HepG2 (cell line): ENCODE measurements at regions not wholly inside any gene's neighbourhood (a gene's known extent, or its start where the extent isn't known, plus 50 kb on each side); places are given as distances from the start of the nearest gene placed in this dataset.

Experiments
- ATAC-seq: fragments of 200-7000 bp; cut with Tn5 transposase; 3 replicates; pipeline ENCODE4 v1.9.1; 2020; ENCODE audit warnings: mild to moderate bottlenecking, moderate library complexity
- BruUV-seq: library from RNA; stranded (reverse); fragments of 400-500 nt; replicated peaks from 2 replicates; lab custom pipeline; 2021; lab: Mats Ljungman, UMichigan
- CTCF ChIA-PET: fragments of 300-600 bp; formaldehyde crosslinking; extraction: SDS; loops from one replicate; lab custom pipeline; 2021; ENCODE audit warnings: low total read pairs, inconsistent platforms, low intra/inter-chr PET ratio; lab: Yijun Ruan, JAX
- POLR2A ChIA-PET: fragments of 350-600 bp; sonication (Branson Sonifier 250); formaldehyde crosslinking; loops from one replicate; lab custom pipeline; 2020; ENCODE audit warnings: antibody characterized with exemption, inconsistent platforms; lab: Yijun Ruan, JAX
- DNase-seq: peaks from one replicate; pipeline ENCODE4 v3.0.0-alpha.2; 2015; ENCODE audit warnings: low spot score
- FAIRE-seq: peaks from 3 replicates; lab custom pipeline; 2011; peaks lifted over from hg19 to GRCh38; lab: Jason Lieb, UNC
- H2AFZ ChIP-seq: one replicate; pipeline ENCODE4 v1.6.1; 2011; ENCODE audit warnings: low read length, inconsistent platforms
- H3K27ac ChIP-seq: fragments of 300-600 bp; 3 replicates; pipeline ENCODE4 v1.8.0; 2011; ENCODE audit warnings: mixed run types, mild to moderate bottlenecking, mixed read lengths, low read length, inconsistent platforms; ENCODE audit not compliant: insufficient read depth; ENCODE audit errors: extremely low read length
- H3K27me3 ChIP-seq, 2 experiments: fragments of 200-600 bp in 1 of 2; 2 replicates in 1 of 2; 3 replicates in 1 of 2; pipeline versions ENCODE4 v1.6.0 to v1.8.0; 2011; ENCODE audit warnings: low read length in 2 of 2, mild to moderate bottlenecking in 2 of 2, moderate library complexity in 2 of 2, inconsistent platforms in 1 of 2; ENCODE audit not compliant: insufficient read depth in 2 of 2, control insufficient read depth in 1 of 2
- H3K36me3 ChIP-seq, 2 experiments: fragments of 200-600 bp in 1 of 2; replicated peaks in 1 of 2; 2 replicates in 1 of 2; 3 replicates in 1 of 2; pipeline versions ENCODE4 v1.5.1 to v1.8.0; 2011; ENCODE audit warnings: low read length in 2 of 2, inconsistent platforms in 1 of 2; ENCODE audit not compliant: insufficient read depth in 2 of 2, control insufficient read depth in 1 of 2
- H3K4me1 ChIP-seq: 2 replicates; pipeline ENCODE4 v1.5.1; 2012; ENCODE audit warnings: low read length, inconsistent platforms; ENCODE audit not compliant: insufficient read depth
- H3K4me2 ChIP-seq: 2 replicates; pipeline ENCODE4 v1.6.0; 2011; ENCODE audit warnings: low read depth, low read length, inconsistent platforms
- H3K4me3 ChIP-seq, 3 experiments: fragments of 200-600 bp in 1 of 3; sonication (generic), shearing (Covaris generic) in 1 of 3; replicated peaks in 1 of 3; 2 replicates each; pipeline ENCODE4 v1.5.1; 2011 to 2016; ENCODE audit warnings: low read length in 3 of 3, inconsistent platforms in 2 of 3, low read depth in 2 of 3, mild to moderate bottlenecking in 2 of 3, control low read depth in 1 of 3, mixed read lengths in 1 of 3; ENCODE audit not compliant: insufficient read depth in 1 of 3
- H3K79me2 ChIP-seq: one replicate; pipeline ENCODE4 v1.6.1; 2011; ENCODE audit warnings: low read length, inconsistent platforms; ENCODE audit not compliant: insufficient read depth
- H3K9ac ChIP-seq: 2 replicates; pipeline ENCODE4 v1.6.0; 2011; ENCODE audit warnings: mild to moderate bottlenecking, low read depth, low read length, inconsistent platforms; ENCODE audit not compliant: insufficient read depth
- H3K9me3 ChIP-seq: 2 replicates; pipeline ENCODE4 v1.5.1; 2012; ENCODE audit warnings: mild to moderate bottlenecking, low read length
- H4K20me1 ChIP-seq: 2 replicates; pipeline ENCODE4 v1.6.0; 2011; ENCODE audit warnings: inconsistent platforms, mild to moderate bottlenecking, low read length, moderate library complexity; ENCODE audit not compliant: insufficient read depth
- CAMTA2 ChIP-seq: sonication (generic); formaldehyde crosslinking; IDR thresholded peaks from 2 replicates; pipeline ENCODE4 v1.4.0; 2020; ENCODE audit warnings: mild to moderate bottlenecking, missing genetic modification reagents, borderline replicate concordance
- EHMT2 ChIP-seq: fragments of 200-600 bp; sonication (generic); IDR thresholded peaks from 2 replicates; pipeline ENCODE4 v1.7.0; 2017; ENCODE audit warnings: antibody characterized with exemption, low read depth, low read length, borderline replicate concordance
- IRF9 ChIP-seq: sonication (generic); formaldehyde crosslinking; IDR thresholded peaks from 2 replicates; pipeline ENCODE4 v1.8.0; 2022; ENCODE audit warnings: missing genetic modification reagents, mild to moderate bottlenecking, borderline replicate concordance
- KAT8 ChIP-seq: IDR thresholded peaks from 2 replicates; pipeline ENCODE4 v1.6.1; 2016; ENCODE audit warnings: missing genetic modification reagents, missing compliant biosample characterization
- PLSCR1 ChIP-seq: sonication (generic); formaldehyde crosslinking; IDR thresholded peaks from 2 replicates; pipeline ENCODE4 v1.5.0; 2020; ENCODE audit warnings: missing genetic modification reagents, mild to moderate bottlenecking, borderline replicate concordance
- RELA ChIP-seq: sonication (generic); formaldehyde crosslinking; IDR thresholded peaks from 2 replicates; pipeline ENCODE4 v1.4.0; 2020; ENCODE audit warnings: missing genetic modification reagents
- RORA ChIP-seq: sonication (generic); formaldehyde crosslinking; IDR thresholded peaks from 2 replicates; pipeline ENCODE4 v1.5.0; 2020; ENCODE audit warnings: mild to moderate bottlenecking, missing genetic modification reagents, moderate library complexity
- SATB2 ChIP-seq: sonication (generic); formaldehyde crosslinking; IDR thresholded peaks from 2 replicates; pipeline ENCODE4 v1.5.0; 2020; ENCODE audit warnings: missing genetic modification reagents
- TCF7 ChIP-seq: sonication (generic); IDR thresholded peaks from 2 replicates; pipeline ENCODE4 v1.6.1; 2016; ENCODE audit warnings: antibody characterized with exemption, low read depth
- ZNF136 ChIP-seq: sonication (generic); formaldehyde crosslinking; IDR thresholded peaks from 2 replicates; pipeline ENCODE4 v1.8.1; 2022; ENCODE audit warnings: low read depth, mild to moderate bottlenecking, moderate library complexity, missing genetic modification reagents
- ZNF350 ChIP-seq: sonication (generic); formaldehyde crosslinking; IDR thresholded peaks from 2 replicates; pipeline ENCODE4 v1.4.0; 2020; ENCODE audit warnings: mild to moderate bottlenecking, low read depth, missing genetic modification reagents, borderline replicate concordance
- ZNF674 ChIP-seq: sonication (generic); formaldehyde crosslinking; IDR thresholded peaks from 2 replicates; pipeline ENCODE4 v1.5.0; 2020; ENCODE audit warnings: low read depth, mild to moderate bottlenecking, missing genetic modification reagents
- ZNF75D ChIP-seq: sonication (generic); formaldehyde crosslinking; IDR thresholded peaks from 2 replicates; pipeline ENCODE4 v1.8.1; 2023; ENCODE audit warnings: missing genetic modification reagents, mild to moderate bottlenecking, borderline replicate concordance
- ZNF770 ChIP-seq: sonication (generic); formaldehyde crosslinking; IDR thresholded peaks from 2 replicates; pipeline ENCODE4 v1.5.0; 2020; ENCODE audit warnings: mild to moderate bottlenecking, missing genetic modification reagents
- ZSCAN31 ChIP-seq: sonication (generic); formaldehyde crosslinking; IDR thresholded peaks from 2 replicates; pipeline ENCODE4 v1.5.0; 2020; ENCODE audit warnings: low read depth, mild to moderate bottlenecking, missing genetic modification reagents
- WGBS: methylation state at CpG from one replicate; pipeline ENCODE4 v1.1.6; 2017; ENCODE audit warnings: low lambda C conversion rate; 5-methylcytosine and 5-hydroxymethylcytosine counted together
- in situ Hi-C: cut with HindIII; loops from 2 replicates; pipeline ENCODE4 v1.10.0; 2017; ENCODE audit warnings: low pct_unique_long_range_greater_than_20kb; ENCODE audit not compliant: extremely low pct_ligation_motif_present
- intact Hi-C: fragments of 100-400 bp; cut with micrococcal nuclease; formaldehyde crosslinking; loops from one replicate; pipeline ENCODE4 v1.10.0; 2022; ENCODE audit not compliant: unreplicated experiment
- TF ChIP-seq, protein P1 (sequence below): sonication (generic); formaldehyde crosslinking; IDR thresholded peaks from 2 replicates; pipeline ENCODE4 v1.8.0; 2022; ENCODE audit warnings: low read depth, missing genetic modification reagents
- TF ChIP-seq, protein P2 (sequence below): sonication (generic); formaldehyde crosslinking; IDR thresholded peaks from 2 replicates; pipeline ENCODE4 v1.4.0; 2020; ENCODE audit warnings: missing genetic modification reagents, low read depth, mild to moderate bottlenecking, borderline replicate concordance

- no peak for TF ChIP-seq PLSCR1
- TF ChIP-seq, protein P1, sequence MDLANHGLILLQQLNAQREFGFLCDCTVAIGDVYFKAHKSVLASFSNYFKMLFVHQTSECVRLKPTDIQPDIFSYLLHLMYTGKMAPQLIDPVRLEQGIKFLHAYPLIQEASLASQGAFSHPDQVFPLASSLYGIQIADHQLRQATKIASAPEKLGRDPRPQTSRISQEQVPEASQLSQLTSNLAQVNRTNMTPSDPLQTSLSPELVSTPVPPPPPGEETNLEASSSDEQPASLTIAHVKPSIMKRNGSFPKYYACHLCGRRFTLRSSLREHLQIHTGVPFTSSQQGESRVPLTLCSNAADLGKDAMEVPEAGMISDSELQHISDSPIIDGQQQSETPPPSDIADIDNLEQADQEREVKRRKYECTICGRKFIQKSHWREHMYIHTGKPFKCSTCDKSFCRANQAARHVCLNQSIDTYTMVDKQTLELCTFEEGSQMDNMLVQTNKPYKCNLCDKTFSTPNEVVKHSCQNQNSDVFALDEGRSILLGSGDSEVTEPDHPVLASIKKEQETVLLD = no peak
- TF ChIP-seq, all 625 proteins: peak for 0
Observed at GRCh38 chr2:58865436-58865835, 624.3 kb upstream of the FANCL start (continued).

- H3K4me1 ChIP-seq = peaks cover 9% of the 10 kb centered on the region; the same call in 1 of the 2 replicates
- ATAC-seq (no peak), DNase-seq (no peak), FAIRE-seq (no peak)
- no peaks in the 10 kb centered on the region for H3K79me2 ChIP-seq
- no peak overlapping the region for H3K9ac ChIP-seq
- no peaks in the 10 kb centered on the region for H3K36me3 ChIP-seq
- BruUV-seq = no TSS peak
- 0% methylated on average over 3 of the region's 3 CpGs for WGBS
- no peaks in the 10 kb centered on the region for H3K27me3 ChIP-seq
- no peak overlapping the region for H3K27ac ChIP-seq
- TF ChIP-seq ZSCAN31 (no peak), KAT8 (no peak), CAMTA2 (CRISPR knock-in tag) (no peak), RORA (CRISPR knock-in tag) (no peak), RELA (CRISPR knock-in tag) (no peak), ZNF136 (CRISPR knock-in tag) (no peak), SATB2 (CRISPR knock-in tag) (no peak), EHMT2 (no peak), IRF9 (CRISPR knock-in tag) (no peak), ZNF75D (no peak), ZNF350 (CRISPR knock-in tag) (no peak), ZNF770 (CRISPR knock-in tag) (no peak), ZNF674 (CRISPR knock-in tag) (no peak), TCF7 (no peak)
- TF ChIP-seq, protein P2, sequence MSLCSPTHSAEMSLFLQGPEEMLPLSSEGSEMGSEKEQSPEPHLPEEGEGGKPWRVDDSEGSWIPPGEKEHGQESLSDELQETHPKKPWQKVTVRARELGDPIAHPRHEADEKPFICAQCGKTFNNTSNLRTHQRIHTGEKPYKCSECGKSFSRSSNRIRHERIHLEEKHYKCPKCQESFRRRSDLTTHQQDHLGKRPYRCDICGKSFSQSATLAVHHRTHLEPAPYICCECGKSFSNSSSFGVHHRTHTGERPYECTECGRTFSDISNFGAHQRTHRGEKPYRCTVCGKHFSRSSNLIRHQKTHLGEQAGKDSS = no peak
- no peak overlapping the region for H2AFZ ChIP-seq
- H3K9me3 ChIP-seq = peaks cover 16% of the 10 kb centered on the region; the same call in 1 of the 2 replicates
- in situ Hi-C loops = no loop called here
- H3K4me2 ChIP-seq = no peak overlapping the region
- intact Hi-C loops = no loop called here
- ChIA-PET CTCF (no interaction called here), POLR2A (no interaction called here)
- no peaks in the 10 kb centered on the region for H4K20me1 ChIP-seq
- H3K4me3 ChIP-seq = no peak overlapping the region
Observed at GRCh38 chr2:58862244-58862643, 621.1 kb upstream of the FANCL start.
